ENCODE measurements at regions not wholly inside any gene's neighbourhood (a gene's known extent, or its start where the extent isn't known, plus 50 kb on each side); places are given as distances from the start of the nearest gene placed in this dataset.

- TF ChIP-seq GATA3 (IDR thresholded peaks at IDR 0.05; ENCODE audit: low read depth, low read length): no peak
- no peak for TF ChIP-seq GATA2 (IDR thresholded peaks at IDR 0.05; ENCODE audit: low read depth, low read length)
These were observed 270.1 kb upstream of the FTMT start for GRCh38 chr5:121581588-121581987.

Data from SH-SY5Y (cell line).